Aorta (tissue), 5 donors: ENCODE measurements at regions not wholly inside any gene's neighbourhood (a gene's known extent, or its start where the extent isn't known, plus 50 kb on each side); places are given as distances from the start of the nearest gene placed in this dataset.
"Not testable (repeated sequence)": the region's sequence is repeated elsewhere in the genome, so short reads cannot be mapped to it uniquely, and the experiment has no call there.

ENCODE experiments used
- ATAC-seq: fragments of 200-7000 bp; cut with Tn5 transposase; one replicate; pipeline ENCODE4 v1.9.1; 2022; ENCODE audit warnings: moderate library complexity; ENCODE audit not compliant: low FRiP score
- DNase-seq, 2 donors: peaks; one replicate each; pipeline ENCODE4 v3.0.0-alpha.2; 2020
- H3K27ac ChIP-seq, 2 donors: one replicate each; pipeline ENCODE4 v1.5.1; 2013; ENCODE audit warnings: low read length in 2 of 2, mild to moderate bottlenecking in 2 of 2, moderate library complexity in 2 of 2, control low read depth in 1 of 2, inconsistent platforms in 1 of 2, low read depth in 1 of 2
- H3K27me3 ChIP-seq, 2 donors: one replicate each; pipeline ENCODE4 v1.6.1; 2013; ENCODE audit warnings: control low read depth in 1 of 2, low read length in 1 of 2, mild to moderate bottlenecking in 1 of 2, moderate library complexity in 1 of 2; ENCODE audit not compliant: insufficient read depth in 2 of 2, control insufficient read depth in 1 of 2
- H3K36me3 ChIP-seq, 2 donors: one replicate each; pipeline ENCODE4 v1.6.1; 2013; ENCODE audit warnings: control low read depth in 1 of 2, low read length in 1 of 2, mild to moderate bottlenecking in 1 of 2; ENCODE audit not compliant: insufficient read depth in 2 of 2, control insufficient read depth in 1 of 2
- H3K4me1 ChIP-seq, 2 donors: one replicate each; pipeline ENCODE4 v1.6.1; 2013; ENCODE audit warnings: low read length in 2 of 2, control low read depth in 1 of 2, mild to moderate bottlenecking in 1 of 2, moderate library complexity in 1 of 2; ENCODE audit not compliant: insufficient read depth in 2 of 2, control insufficient read depth in 1 of 2
- H3K4me3 ChIP-seq, 2 donors: one replicate each; pipeline ENCODE4 v1.5.1; 2013; ENCODE audit warnings: low read length in 2 of 2, control low read depth in 1 of 2, mild to moderate bottlenecking in 1 of 2
- H3K9me3 ChIP-seq: one replicate; pipeline ENCODE4 v1.6.1; 2013; ENCODE audit warnings: mild to moderate bottlenecking, low read length; ENCODE audit not compliant: control insufficient read depth
- WGBS, 2 donors: extraction: QIAGEN DNeasy Blood & Tissue Kit; methylation state at CpG; one replicate each; pipeline ENCODE4 v1.1.7; 2013; 5-methylcytosine and 5-hydroxymethylcytosine counted together
- intact Hi-C, 2 donors: fragments of 100-400 bp; cut with DNase I; formaldehyde crosslinking; loops; one replicate each; pipeline versions ENCODE4 v1.14.2 to v1.15.0; 2022
- donor health status: healthy with polysubstance abuse.
- donor health status: Bipolar disorder and iron deficiency.
- donor health status: DM: no; HTN: no; CAD: no.
- donor health status: DM: no; HTN: no; CAD: no.
- donor health status: DM: yes; HTN: yes; CAD: no.

DNA sequence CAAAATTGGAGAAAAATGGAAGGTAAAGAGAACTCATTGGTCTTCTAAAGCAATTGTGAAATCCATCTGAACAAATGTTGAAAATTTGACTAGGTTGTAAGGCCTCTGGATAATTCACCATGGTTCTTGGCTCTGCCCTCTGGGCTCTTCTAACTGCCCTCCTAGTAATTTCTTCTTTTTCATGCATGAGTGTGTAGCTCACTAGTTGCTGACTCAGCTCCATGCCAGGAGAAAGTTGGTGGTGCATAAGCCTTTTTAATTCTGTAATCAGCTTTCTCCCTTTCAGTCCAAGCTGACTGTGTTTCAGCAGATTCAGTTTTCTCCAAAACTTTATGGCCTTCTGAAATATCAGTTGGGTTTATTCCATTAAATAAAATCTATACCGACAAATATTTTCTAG is 877.8 kb upstream of the ATXN7L3B start:
- no peaks in the 10 kb centered on the region for H3K36me3 ChIP-seq
- WGBS, 2 donors = 87 to 94% methylated on average over 1 of the region's 1 CpG
- no peaks in the 10 kb centered on the region for H3K4me1 ChIP-seq
- ATAC-seq (no peak), DNase-seq (no peak)
- H3K9me3 ChIP-seq = no peaks in the 10 kb centered on the region
- H3K27ac ChIP-seq = no peak overlapping the region
- H3K4me3 ChIP-seq = no peak overlapping the region
- intact Hi-C loops = no loop called here
- H3K27me3 ChIP-seq = no peaks in the 10 kb centered on the region

DNA sequence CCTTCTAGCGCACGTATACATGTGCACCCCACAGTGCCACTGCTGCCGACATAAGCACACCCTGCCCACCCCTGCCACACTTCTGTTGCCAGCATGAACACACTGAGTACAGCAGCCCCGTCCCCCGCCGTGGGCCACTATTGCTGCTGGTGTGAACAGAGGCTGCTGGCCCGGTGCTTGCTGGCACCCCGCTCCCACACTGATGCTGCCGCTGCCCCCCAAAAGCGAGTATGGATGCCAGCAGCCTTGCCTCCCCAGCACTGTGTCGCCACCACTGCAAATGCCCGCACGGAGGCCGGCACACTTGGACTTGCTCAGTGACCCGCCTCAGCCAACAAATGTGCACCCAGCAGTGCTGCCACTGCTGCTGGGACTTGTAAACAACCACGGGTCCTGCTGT is 872.4 kb upstream of the ATXN7L3B start:
- no peak overlapping the region for H3K27ac ChIP-seq
- H3K4me3 ChIP-seq = no peak overlapping the region
- DNase-seq (no peak), ATAC-seq (peak; percentile 41)
- 94 to 96% methylated on average over 16 of the region's 16 CpGs for WGBS, 2 donors
- H3K36me3 ChIP-seq = no peaks in the 10 kb centered on the region
- H3K9me3 ChIP-seq = no peaks in the 10 kb centered on the region
- no peaks in the 10 kb centered on the region for H3K27me3 ChIP-seq
- intact Hi-C loops = no loop called here
- no peaks in the 10 kb centered on the region for H3K4me1 ChIP-seq

DNA sequence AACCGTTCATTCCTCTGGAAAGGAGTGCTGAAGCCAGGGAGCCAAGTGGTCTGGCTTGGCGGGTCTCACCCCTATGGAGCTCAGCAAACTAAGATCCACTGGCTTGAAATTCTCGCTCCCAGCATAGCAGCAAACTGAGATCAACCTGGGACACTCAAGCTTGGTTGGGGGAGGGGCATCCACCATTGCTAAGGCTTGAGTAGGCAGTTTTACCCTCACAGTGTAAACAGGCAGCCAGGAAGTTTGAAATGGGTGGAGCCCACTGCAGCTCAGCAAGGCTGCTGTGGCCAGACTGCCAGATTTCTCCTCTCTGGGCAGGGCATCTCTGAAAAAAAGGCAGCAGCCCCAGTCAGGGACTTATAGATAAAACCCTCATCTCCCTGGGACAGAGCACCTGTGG is 866.1 kb upstream of the ATXN7L3B start:
- ATAC-seq, DNase-seq, intact Hi-C loops: not testable (repeated sequence)

DNA sequence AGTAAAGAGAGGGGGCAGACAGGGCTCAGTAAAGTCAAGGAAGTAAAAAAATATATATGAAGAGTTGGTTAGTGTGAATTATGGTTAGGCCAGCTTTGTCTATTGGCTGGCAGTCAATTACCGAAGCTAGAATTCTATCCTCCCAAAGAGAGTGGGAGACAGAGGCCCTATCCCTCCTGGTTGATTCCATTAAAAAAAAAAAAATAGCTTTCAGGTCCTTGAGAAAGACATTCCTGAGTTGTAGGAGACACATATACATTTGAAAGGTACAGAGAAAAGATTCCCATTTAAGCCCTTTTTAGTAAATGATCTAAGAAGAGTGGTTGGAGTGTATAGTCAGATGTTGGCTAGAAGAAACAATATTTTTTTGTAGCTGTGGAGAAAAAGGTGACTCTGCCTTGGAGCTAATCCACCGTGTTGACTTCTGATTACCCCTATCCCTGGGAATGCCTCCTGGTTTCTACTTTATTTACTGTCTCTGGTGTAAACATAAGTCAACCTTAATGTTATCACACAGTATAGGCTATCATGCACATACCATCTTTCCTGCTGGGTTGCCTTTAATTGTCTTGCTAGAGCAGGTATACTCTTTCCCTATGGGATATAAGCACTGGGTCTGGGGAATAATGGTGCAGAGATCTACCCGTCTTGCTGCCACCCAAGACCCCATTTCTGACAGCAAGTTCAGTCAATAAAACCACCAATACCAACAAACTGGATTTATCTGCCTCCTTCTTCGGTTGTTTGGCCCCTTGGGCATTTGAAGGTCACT is 859.9 kb upstream of the ATXN7L3B start:
- WGBS, 2 donors = 74 to 77% methylated on average over 4 of the region's 4 CpGs
- no peaks in the 10 kb centered on the region for H3K27me3 ChIP-seq
- H3K27ac ChIP-seq = no peak overlapping the region
- ATAC-seq (no peak), DNase-seq (no peak)
- H3K4me1 ChIP-seq = no peaks in the 10 kb centered on the region
- H3K36me3 ChIP-seq = no peaks in the 10 kb centered on the region
- intact Hi-C loops = no loop called here
- H3K4me3 ChIP-seq = no peak overlapping the region
- no peaks in the 10 kb centered on the region for H3K9me3 ChIP-seq

More for the DNA sequence above, 866.1 kb upstream of the ATXN7L3B start:
- not testable (repeated sequence) for H3K4me3 ChIP-seq, H3K36me3 ChIP-seq, H3K27me3 ChIP-seq, H3K4me1 ChIP-seq, H3K9me3 ChIP-seq, H3K27ac ChIP-seq
- 79 to 90% methylated on average over 3 of the region's 3 CpGs for WGBS, 2 donors

DNA sequence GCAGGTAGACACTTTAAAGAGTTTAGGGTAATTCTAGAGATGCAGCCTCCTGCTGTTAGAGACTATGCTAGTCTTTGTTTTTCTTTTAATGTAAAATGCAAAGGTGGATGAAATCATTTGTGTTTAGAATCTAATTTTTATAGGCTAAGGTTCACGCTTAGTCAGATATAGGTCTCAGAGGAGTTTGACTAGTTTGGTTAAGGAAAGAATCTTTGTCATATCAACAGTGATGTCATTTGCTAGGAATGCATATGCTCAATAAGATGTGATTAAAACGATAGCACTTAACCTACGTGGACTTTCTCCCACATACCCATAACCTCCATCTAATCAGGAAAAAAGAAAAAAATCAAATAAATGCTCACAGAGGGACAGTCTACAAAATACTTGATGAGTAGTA is 859.3 kb upstream of the ATXN7L3B start:
- no peaks in the 10 kb centered on the region for H3K9me3 ChIP-seq
- no peak overlapping the region for H3K4me3 ChIP-seq
- H3K4me1 ChIP-seq = no peaks in the 10 kb centered on the region
- ATAC-seq (no peak), DNase-seq (no peak)
- intact Hi-C loops = no loop called here
- H3K27ac ChIP-seq = no peak overlapping the region
- WGBS, 2 donors = 60 to 64% methylated on average over 3 of the region's 3 CpGs
- H3K36me3 ChIP-seq = no peaks in the 10 kb centered on the region
- H3K27me3 ChIP-seq = no peaks in the 10 kb centered on the region

DNA sequence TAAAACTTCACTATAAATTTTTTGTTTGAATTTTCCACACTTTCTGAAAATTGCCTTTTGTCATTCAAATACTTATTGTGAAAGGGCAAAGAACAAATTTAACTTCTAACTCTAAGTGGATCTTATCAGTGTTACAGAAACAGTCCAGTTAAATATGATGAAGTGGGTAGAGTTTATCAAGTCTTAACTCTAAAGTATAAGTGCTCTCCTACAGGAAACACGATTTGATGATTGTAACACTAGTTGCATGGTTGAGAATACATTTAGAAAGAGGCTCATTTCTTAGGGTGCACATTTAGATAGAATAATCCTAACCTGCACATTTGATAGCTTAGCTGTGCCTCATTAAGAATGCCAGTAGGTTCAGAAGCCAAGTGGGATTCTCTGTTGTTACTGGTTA is 838.3 kb upstream of the ATXN7L3B start:
- H3K36me3 ChIP-seq = no peaks in the 10 kb centered on the region
- ATAC-seq (no peak), DNase-seq (no peak)
- no peaks in the 10 kb centered on the region for H3K4me1 ChIP-seq
- 20 to 41% methylated on average over 1 of the region's 1 CpG for WGBS, 2 donors
- intact Hi-C loops = no loop called here
- no peaks in the 10 kb centered on the region for H3K27me3 ChIP-seq
- H3K4me3 ChIP-seq = no peak overlapping the region
- H3K9me3 ChIP-seq = no peaks in the 10 kb centered on the region
- no peak overlapping the region for H3K27ac ChIP-seq

DNA sequence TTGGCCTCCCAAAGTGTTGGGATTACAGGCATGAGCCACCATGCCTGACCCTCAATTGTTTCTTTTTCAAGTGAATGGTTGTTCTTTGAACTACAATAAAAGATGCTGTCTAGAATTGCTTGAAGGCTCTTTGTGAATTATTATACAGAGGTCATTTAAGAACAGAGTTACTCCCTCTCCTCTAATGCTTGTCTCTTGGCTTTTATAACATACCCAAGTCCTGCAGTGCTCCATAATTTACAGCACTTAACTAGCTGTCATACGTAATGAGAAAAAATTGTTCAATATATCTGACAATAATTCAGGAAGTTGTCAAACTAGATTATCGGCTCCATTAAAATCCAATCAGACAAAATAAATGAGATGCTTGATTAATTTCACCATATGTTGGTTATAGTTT is 823.0 kb upstream of the ATXN7L3B start:
- Histone ChIP-seq H3K27me3 (no peaks in the 10 kb centered on the region), H3K36me3 (no peaks in the 10 kb centered on the region), H3K4me3 (no peak overlapping the region), H3K27ac (no peak overlapping the region), H3K4me1 (no peaks in the 10 kb centered on the region), H3K9me3 (no peaks in the 10 kb centered on the region)
- 82 to 88% methylated on average over 2 of the region's 2 CpGs for WGBS, 2 donors
- ATAC-seq (no peak), DNase-seq (no peak)
- intact Hi-C loops = no loop called here

DNA sequence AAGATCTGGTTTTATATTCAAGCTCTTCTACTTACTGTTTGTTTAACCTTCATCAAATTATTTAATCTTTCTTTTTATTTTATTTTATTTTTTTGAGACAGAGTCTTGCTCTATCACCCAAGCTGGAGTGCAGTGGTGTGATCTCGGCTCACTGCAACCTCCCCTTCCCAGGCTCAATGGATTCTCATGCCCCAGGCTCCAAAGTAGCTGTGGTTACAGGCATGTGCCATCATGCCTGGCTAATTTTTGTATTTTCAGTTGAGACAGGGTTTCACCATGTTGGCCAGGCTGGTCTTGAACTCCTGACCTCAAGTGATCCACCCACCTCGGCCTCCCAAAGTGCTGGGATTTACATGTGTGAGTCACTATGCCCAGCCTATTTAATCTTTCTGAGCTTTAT is 821.5 kb upstream of the ATXN7L3B start:
- H3K36me3 ChIP-seq, DNase-seq, H3K4me1 ChIP-seq, ATAC-seq, intact Hi-C loops, H3K9me3 ChIP-seq, H3K27me3 ChIP-seq, H3K4me3 ChIP-seq, H3K27ac ChIP-seq: not testable (repeated sequence)
- 76 to 85% methylated on average over 2 of the region's 2 CpGs for WGBS, 2 donors

DNA sequence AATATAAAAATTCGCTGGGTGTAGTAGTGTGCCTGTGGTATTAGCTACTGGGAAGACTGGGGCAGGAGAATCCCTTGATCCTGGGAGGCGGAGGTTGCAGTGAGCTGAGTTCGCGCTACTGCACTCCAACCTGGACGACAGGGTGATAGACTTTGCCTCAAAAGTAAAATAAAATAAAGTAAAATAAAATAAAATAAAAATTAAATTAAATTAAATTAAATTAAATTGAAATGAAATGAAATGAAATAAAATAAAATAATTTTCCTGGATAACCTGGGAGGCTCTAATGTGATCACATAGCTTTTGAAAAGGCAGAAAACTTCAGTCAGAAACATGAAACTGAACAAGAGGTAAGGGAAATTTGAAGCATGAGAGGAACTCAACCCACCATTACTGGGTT is 818.4 kb upstream of the ATXN7L3B start:
- WGBS, 2 donors = 95 to 97% methylated on average over 5 of the region's 5 CpGs
- Histone ChIP-seq H3K4me1 (no peaks in the 10 kb centered on the region), H3K36me3 (no peaks in the 10 kb centered on the region), H3K9me3 (no peaks in the 10 kb centered on the region), H3K4me3 (no peak overlapping the region), H3K27ac (no peak overlapping the region), H3K27me3 (no peaks in the 10 kb centered on the region)
- ATAC-seq (no peak), DNase-seq (no peak)
- intact Hi-C loops = no loop called here
